ENCODE measurements at regions not wholly inside any gene's neighbourhood (a gene's known extent, or its start where the extent isn't known, plus 50 kb on each side); places are given as distances from the start of the nearest gene placed in this dataset.
A peak's percentile ranks its signal among the peaks of the same experiment; 100 is the strongest.

DNA sequence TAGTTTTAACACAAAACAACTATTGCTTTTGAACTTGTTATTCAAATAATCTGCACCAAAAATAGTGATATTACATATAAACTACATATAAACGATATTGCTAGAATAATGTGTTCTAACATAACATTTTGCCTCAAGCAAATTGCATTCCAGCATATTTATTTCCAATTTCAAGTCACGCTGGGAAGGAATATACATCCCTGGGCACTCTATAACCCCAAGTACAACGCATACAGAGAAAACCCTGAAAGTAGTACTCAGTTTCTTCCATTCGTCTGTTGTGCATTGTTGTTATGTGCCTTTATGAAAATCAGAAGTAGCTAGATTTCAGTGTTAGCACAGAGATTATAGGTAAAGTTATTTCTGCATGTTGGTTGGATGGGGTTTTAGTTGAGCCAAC is 251.5 kb downstream of the TUSC7 start:
- WGBS, 4 donors: 89 to 91% (median 90%) methylated on average over 4 of the region's 4 CpGs
- DNase-seq: no peak
- H3K36me3 ChIP-seq (replicated peaks in 1 of 2): no peaks in the 10 kb centered on the region
- TF ChIP-seq, protein P1, sequence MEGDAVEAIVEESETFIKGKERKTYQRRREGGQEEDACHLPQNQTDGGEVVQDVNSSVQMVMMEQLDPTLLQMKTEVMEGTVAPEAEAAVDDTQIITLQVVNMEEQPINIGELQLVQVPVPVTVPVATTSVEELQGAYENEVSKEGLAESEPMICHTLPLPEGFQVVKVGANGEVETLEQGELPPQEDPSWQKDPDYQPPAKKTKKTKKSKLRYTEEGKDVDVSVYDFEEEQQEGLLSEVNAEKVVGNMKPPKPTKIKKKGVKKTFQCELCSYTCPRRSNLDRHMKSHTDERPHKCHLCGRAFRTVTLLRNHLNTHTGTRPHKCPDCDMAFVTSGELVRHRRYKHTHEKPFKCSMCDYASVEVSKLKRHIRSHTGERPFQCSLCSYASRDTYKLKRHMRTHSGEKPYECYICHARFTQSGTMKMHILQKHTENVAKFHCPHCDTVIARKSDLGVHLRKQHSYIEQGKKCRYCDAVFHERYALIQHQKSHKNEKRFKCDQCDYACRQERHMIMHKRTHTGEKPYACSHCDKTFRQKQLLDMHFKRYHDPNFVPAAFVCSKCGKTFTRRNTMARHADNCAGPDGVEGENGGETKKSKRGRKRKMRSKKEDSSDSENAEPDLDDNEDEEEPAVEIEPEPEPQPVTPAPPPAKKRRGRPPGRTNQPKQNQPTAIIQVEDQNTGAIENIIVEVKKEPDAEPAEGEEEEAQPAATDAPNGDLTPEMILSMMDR (IDR thresholded peaks at IDR 0.05): no peak
- TF ChIP-seq POLR2A (IDR thresholded peaks at IDR 0.05): no peak
- H3K4me3 ChIP-seq: no peak overlapping the region
- H3K4me1 ChIP-seq (replicated peaks in 1 of 2): peaks cover 0 to 24% of the 10 kb centered on the region in 2 donors
- no peaks in the 10 kb centered on the region for H3K9me3 ChIP-seq (replicated peaks in 1 of 3)
- no peak overlapping the region for H3K27ac ChIP-seq
- no peaks in the 10 kb centered on the region for H3K27me3 ChIP-seq
- intact Hi-C loops (cut with DNase I): no loop called here

DNA sequence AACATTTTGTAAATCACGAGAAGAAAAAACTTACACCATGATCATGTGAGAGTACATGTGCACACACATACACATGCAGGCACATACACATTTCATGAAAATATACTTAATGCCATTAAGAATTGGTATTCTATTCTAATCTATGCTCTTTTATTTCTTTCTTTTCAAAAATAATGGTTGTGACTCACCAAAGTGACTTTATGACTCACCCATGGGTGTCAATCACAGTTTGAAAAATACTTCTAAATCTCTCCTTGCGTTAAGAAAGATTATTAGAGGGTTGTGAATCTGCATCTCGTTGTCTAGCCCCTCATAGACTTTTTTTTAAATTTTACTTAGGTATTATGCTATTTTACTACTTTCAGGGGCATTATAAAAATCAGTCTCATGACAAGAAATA is 254.2 kb downstream of the TUSC7 start:
- no peak for DNase-seq
- TF ChIP-seq POLR2A (IDR thresholded peaks at IDR 0.05): no peak
- TF ChIP-seq, protein P1 (IDR thresholded peaks at IDR 0.05): no peak
- Histone ChIP-seq H3K36me3 (replicated peaks in 1 of 2) (no peaks in the 10 kb centered on the region), H3K27me3 (no peaks in the 10 kb centered on the region), H3K27ac (no peak overlapping the region), H3K9me3 (replicated peaks in 1 of 3) (no peaks in the 10 kb centered on the region), H3K4me3 (no peak overlapping the region), H3K4me1 (replicated peaks in 1 of 2) (peaks cover 0 to 8% of the 10 kb centered on the region in 2 donors)
- intact Hi-C loops (cut with DNase I): no loop called here
- 47 to 57% (median 49%) methylated on average over 3 of the region's 3 CpGs for WGBS, 4 donors

- H3K9me3 ChIP-seq (replicated peaks in 1 of 3): no peaks in the 10 kb centered on the region
- H3K27ac ChIP-seq: no peak overlapping the region
- H3K36me3 ChIP-seq (replicated peaks in 1 of 2): no peaks in the 10 kb centered on the region
- DNase-seq: no peak
- intact Hi-C loops (cut with DNase I): no loop called here
- H3K4me1 ChIP-seq (replicated peaks in 1 of 2): peaks cover 12 to 21% of the 10 kb centered on the region in 2 donors
- WGBS, 4 donors: 58 to 74% (median 68%) methylated on average over 2 of the region's 2 CpGs
- TF ChIP-seq POLR2A (IDR thresholded peaks at IDR 0.05): no peak
- TF ChIP-seq, protein P1 (IDR thresholded peaks at IDR 0.05): no peak
- H3K4me3 ChIP-seq: no peak overlapping the region
- no peaks in the 10 kb centered on the region for H3K27me3 ChIP-seq
Observed at GRCh38 chr3:116966649-116967048, 257.1 kb downstream of the TUSC7 start.

DNA sequence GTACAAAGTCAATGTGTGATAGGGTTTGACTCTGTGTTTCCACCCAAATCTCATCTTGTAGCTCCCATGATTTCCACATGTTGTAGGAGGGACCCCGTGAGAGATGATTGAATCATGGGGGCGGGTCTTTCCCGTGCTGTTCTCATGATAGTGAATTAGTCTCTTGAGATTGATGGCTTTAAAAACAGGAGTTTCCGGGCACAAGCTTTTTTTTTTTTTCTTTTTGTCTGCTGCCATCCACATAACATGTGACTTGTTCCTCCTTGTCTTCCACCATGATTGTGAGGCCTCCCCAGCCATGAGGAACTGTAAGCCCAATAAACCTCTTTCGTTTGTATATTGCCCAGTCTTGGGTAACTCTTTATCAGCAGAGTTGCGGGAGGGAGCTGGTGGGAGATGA is 259.6 kb downstream of the TUSC7 start:
- Histone ChIP-seq H3K27me3 (no peaks in the 10 kb centered on the region), H3K27ac (peak overlapping the region in 2 of 5 donors; percentile 17 to 30), H3K9me3 (replicated peaks in 1 of 3) (no peaks in the 10 kb centered on the region), H3K4me3 (no peak overlapping the region), H3K36me3 (replicated peaks in 1 of 2) (no peaks in the 10 kb centered on the region), H3K4me1 (replicated peaks in 1 of 2) (peaks cover 26% of the 10 kb centered on the region in 2 donors)
- 56 to 73% (median 63%) methylated on average over 6 of the region's 6 CpGs for WGBS, 4 donors
- DNase-seq: no peak
- TF ChIP-seq, protein P1 (IDR thresholded peaks at IDR 0.05): no peak
- TF ChIP-seq POLR2A (IDR thresholded peaks at IDR 0.05): no peak
- intact Hi-C loops (cut with DNase I): no loop called here

Data from adrenal gland (tissue), 9 donors.